ENCODE measurements at regions not wholly inside any gene's neighbourhood (a gene's known extent, or its start where the extent isn't known, plus 50 kb on each side); places are given as distances from the start of the nearest gene placed in this dataset.
"Not testable (repeated sequence)": the region's sequence is repeated elsewhere in the genome, so short reads cannot be mapped to it uniquely, and the experiment has no call there.

- Mint-ChIP-seq H3K36me3 (ENCODE audit: unreplicated experiment) (no peaks in the 10 kb centered on the region), H3K9me3 (ENCODE audit: unreplicated experiment) (no peaks in the 10 kb centered on the region), H3K27me3 (ENCODE audit: unreplicated experiment) (no peaks in the 10 kb centered on the region), H3K27ac (ENCODE audit: unreplicated experiment) (no peak overlapping the region), H3K4me1 (ENCODE audit: unreplicated experiment) (no peaks in the 10 kb centered on the region), H3K4me3 (ENCODE audit: unreplicated experiment) (no peak overlapping the region)
- no peak for DNase-seq (ENCODE audit: extremely low spot score, unreplicated experiment)
- TF ChIP-seq CTCF (IDR thresholded peaks at IDR 0.05) = no peak
Observed at GRCh38 chr5:143979044-143979690, 167.2 kb downstream of the HMHB1 start.

GRCh38 chr5:143980506-143980905 is 168.5 kb downstream of the HMHB1 start:
- Mint-ChIP-seq H3K9me3 (ENCODE audit: unreplicated experiment) (no peaks in the 10 kb centered on the region), H3K36me3 (ENCODE audit: unreplicated experiment) (no peaks in the 10 kb centered on the region), H3K4me1 (ENCODE audit: unreplicated experiment) (peaks cover 9% of the 10 kb centered on the region), H3K4me3 (ENCODE audit: unreplicated experiment) (no peak overlapping the region), H3K27ac (ENCODE audit: unreplicated experiment) (no peak overlapping the region), H3K27me3 (ENCODE audit: unreplicated experiment) (no peaks in the 10 kb centered on the region)
- no peak for DNase-seq (ENCODE audit: extremely low spot score, unreplicated experiment)
- TF ChIP-seq CTCF (IDR thresholded peaks at IDR 0.05) = no peak

- H3K36me3 Mint-ChIP-seq (ENCODE audit: unreplicated experiment); H3K27me3 Mint-ChIP-seq (ENCODE audit: unreplicated experiment); DNase-seq (ENCODE audit: extremely low spot score, unreplicated experiment); H3K27ac Mint-ChIP-seq (ENCODE audit: unreplicated experiment); H3K9me3 Mint-ChIP-seq (ENCODE audit: unreplicated experiment); H3K4me3 Mint-ChIP-seq (ENCODE audit: unreplicated experiment): not testable (repeated sequence)
- peaks cover 22% of the 10 kb centered on the region for H3K4me1 Mint-ChIP-seq (ENCODE audit: unreplicated experiment)
Observed at GRCh38 chr5:143982957-143983356, 171.0 kb downstream of the HMHB1 start.

- H3K4me3 Mint-ChIP-seq (ENCODE audit: unreplicated experiment) = no peak overlapping the region
- H3K4me1 Mint-ChIP-seq (ENCODE audit: unreplicated experiment) = peaks cover 22% of the 10 kb centered on the region
- H3K36me3 Mint-ChIP-seq (ENCODE audit: unreplicated experiment) = no peaks in the 10 kb centered on the region
- TF ChIP-seq CTCF (IDR thresholded peaks at IDR 0.05) = no peak
- H3K9me3 Mint-ChIP-seq (ENCODE audit: unreplicated experiment) = no peaks in the 10 kb centered on the region
- no peaks in the 10 kb centered on the region for H3K27me3 Mint-ChIP-seq (ENCODE audit: unreplicated experiment)
- no peak for DNase-seq (ENCODE audit: extremely low spot score, unreplicated experiment)
- H3K27ac Mint-ChIP-seq (ENCODE audit: unreplicated experiment) = peak overlapping the region; percentile 5
Observed at GRCh38 chr5:143985832-143986515, 174.0 kb downstream of the HMHB1 start.

GRCh38 chr5:143986516-143987212 is 174.7 kb downstream of the HMHB1 start:
- Mint-ChIP-seq H3K9me3 (ENCODE audit: unreplicated experiment) (no peaks in the 10 kb centered on the region), H3K4me3 (ENCODE audit: unreplicated experiment) (no peak overlapping the region), H3K4me1 (ENCODE audit: unreplicated experiment) (peaks cover 22% of the 10 kb centered on the region), H3K27me3 (ENCODE audit: unreplicated experiment) (no peaks in the 10 kb centered on the region), H3K27ac (ENCODE audit: unreplicated experiment) (no peak overlapping the region), H3K36me3 (ENCODE audit: unreplicated experiment) (no peaks in the 10 kb centered on the region)
- TF ChIP-seq CTCF (IDR thresholded peaks at IDR 0.05) = no peak
- no peak for DNase-seq (ENCODE audit: extremely low spot score, unreplicated experiment)
